Sciatic nerve (tissue), 2 donors: ENCODE measurements at regions not wholly inside any gene's neighbourhood (a gene's known extent, or its start where the extent isn't known, plus 50 kb on each side); places are given as distances from the start of the nearest gene placed in this dataset.

Experiments used
- ATAC-seq: fragments of 200-7000 bp; cut with Tn5 transposase; one replicate; pipeline ENCODE4 v1.9.1; 2020; ENCODE audit warnings: mild to moderate bottlenecking, moderate library complexity
- DNase-seq: peaks from one replicate; pipeline ENCODE4 v3.0.0-alpha.2; 2020; ENCODE audit warnings: low spot score
- intact Hi-C: fragments of 100-400 bp; cut with DNase I; formaldehyde crosslinking; loops from one replicate; pipeline ENCODE4 v1.14.2; 2022
- donor health status: DM: no; HTN: no; CAD: no.
- donor health status: DM: no; HTN: no; CAD: no.

GRCh38 chr5:67495072-67495471, 298.5 kb upstream of the CD180 start:
- peak; percentile 38 for ATAC-seq
- DNase-seq, result no peak
- intact Hi-C loops, result no loop called here

- intact Hi-C loops, result no loop called here
- ATAC-seq (peak; percentile 88), DNase-seq (peak; percentile 72)
Measured at GRCh38 chr5:67494186-67494855, 297.7 kb upstream of the CD180 start.

GRCh38 chr5:67493676-67494075, 297.1 kb upstream of the CD180 start:
- intact Hi-C loops, result no loop called here
- DNase-seq (no peak), ATAC-seq (peak; percentile 69)

- DNase-seq (no peak), ATAC-seq (no peak)
- intact Hi-C loops, result no loop called here
Measured at GRCh38 chr5:67490543-67491321, 294.1 kb upstream of the CD180 start.

- intact Hi-C loops, result no loop called here
- DNase-seq (no peak), ATAC-seq (no peak)
Measured at GRCh38 chr5:67488885-67489284, 292.3 kb upstream of the CD180 start.

DNA sequence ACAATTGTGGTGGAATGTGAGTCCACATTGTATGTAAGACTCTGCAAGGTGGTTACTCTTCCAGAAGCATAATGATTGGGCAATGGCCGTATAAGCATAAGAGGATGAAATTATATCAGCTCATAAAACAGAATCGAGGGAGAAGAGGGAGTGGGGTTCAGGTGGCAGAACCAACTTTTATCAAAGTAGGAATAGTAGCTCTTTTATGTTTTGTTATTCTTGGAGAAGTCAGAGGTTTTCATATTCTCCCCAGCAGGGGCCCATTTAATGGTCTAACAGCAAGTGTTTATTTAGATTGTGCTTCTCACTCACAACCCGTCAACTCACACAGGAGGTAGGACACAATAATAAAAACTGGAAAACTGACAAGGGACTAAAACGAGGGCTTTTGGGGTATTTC, 291.3 kb upstream of the CD180 start:
- DNase-seq (no peak), ATAC-seq (no peak)
- intact Hi-C loops, result no loop called here

- no peak for DNase-seq
- intact Hi-C loops, result no loop called here
- ATAC-seq, result no peak
Measured at GRCh38 chr5:67483453-67484030, 286.9 kb upstream of the CD180 start.

DNA sequence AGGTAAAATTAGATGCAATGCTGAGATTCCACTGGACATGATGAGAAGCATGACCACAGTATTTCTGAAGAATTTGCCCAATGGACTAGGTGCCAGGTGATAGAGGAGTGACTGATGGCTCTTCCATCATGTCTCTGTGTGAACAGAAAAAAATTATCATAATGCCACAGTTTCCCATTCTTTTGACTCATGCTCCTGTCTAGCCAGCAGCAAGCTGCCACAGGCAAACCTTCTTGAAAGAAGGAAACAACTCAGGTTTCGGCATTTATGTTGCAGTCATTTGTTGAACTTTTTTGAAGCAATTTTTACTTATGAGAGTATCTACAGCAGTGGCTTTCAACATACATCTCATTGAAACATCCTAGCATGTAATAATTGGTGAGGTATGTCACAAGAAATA, 284.8 kb upstream of the CD180 start:
- intact Hi-C loops, result no loop called here
- DNase-seq (no peak), ATAC-seq (no peak)

GRCh38 chr5:67478337-67478736, 281.7 kb upstream of the CD180 start:
- intact Hi-C loops, result no loop called here
- DNase-seq, result no peak
- no peak for ATAC-seq

DNA sequence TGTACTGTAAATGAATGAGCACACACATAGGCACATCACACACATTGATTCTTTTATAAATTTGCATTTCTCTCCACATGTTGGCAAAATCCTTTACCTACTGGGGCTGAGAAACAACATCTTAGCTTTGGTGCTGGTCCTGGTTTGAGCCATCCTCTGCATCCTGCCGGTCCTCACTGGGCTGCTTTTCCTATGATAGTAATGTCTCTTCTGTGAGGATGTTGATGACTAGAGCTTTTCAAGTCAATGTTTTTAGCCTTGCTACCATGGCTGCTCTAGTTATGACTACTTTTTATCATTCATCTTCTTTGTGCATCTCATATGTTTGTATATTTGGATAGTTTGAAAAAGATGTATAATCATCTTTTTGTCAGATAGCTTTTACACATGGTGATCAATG, 280.4 kb upstream of the CD180 start:
- no peak for DNase-seq
- ATAC-seq, result no peak
- intact Hi-C loops, result no loop called here

- intact Hi-C loops, result no loop called here
- no peak for DNase-seq
- no peak for ATAC-seq
Measured at GRCh38 chr5:67476531-67476930, 279.9 kb upstream of the CD180 start.

- intact Hi-C loops, result no loop called here
- DNase-seq (no peak), ATAC-seq (no peak)
Measured at GRCh38 chr5:67475489-67475888, 278.9 kb upstream of the CD180 start.

- no peak for DNase-seq
- ATAC-seq, result no peak
- intact Hi-C loops, result no loop called here
Measured at GRCh38 chr5:67474597-67475238, 278.1 kb upstream of the CD180 start.

DNA sequence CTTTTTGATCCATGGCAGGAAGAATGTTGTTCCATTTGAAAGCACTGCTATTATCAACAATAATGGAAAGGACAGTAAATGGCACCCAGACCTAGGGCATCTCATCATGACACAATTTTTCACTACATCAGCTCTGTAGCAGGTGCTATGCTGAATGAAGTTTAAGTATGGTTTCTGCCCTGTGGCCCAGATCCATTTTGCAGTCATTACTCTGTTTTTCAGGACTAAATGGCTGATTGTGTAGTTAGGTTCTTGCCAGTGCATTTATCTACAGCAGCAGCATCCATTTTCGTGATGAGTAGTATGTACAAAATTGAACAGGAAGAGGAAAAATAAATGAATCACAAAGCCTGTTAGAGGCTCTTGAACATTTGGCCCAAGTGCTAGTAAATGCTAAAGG, 270.5 kb upstream of the CD180 start:
- no peak for DNase-seq
- intact Hi-C loops, result no loop called here
- no peak for ATAC-seq

GRCh38 chr5:67465537-67466207, 269.1 kb upstream of the CD180 start:
- ATAC-seq (no peak), DNase-seq (no peak)
- intact Hi-C loops, result no loop called here

GRCh38 chr5:67462147-67462546, 265.5 kb upstream of the CD180 start:
- ATAC-seq (no peak), DNase-seq (no peak)
- intact Hi-C loops, result no loop called here

GRCh38 chr5:67459253-67459652, 262.7 kb upstream of the CD180 start:
- ATAC-seq, result no peak
- no peak for DNase-seq
- intact Hi-C loops, result no loop called here

- DNase-seq, result no peak
- ATAC-seq, result no peak
- intact Hi-C loops, result no loop called here
Measured at GRCh38 chr5:67455970-67456369, 259.4 kb upstream of the CD180 start.

- no peak for DNase-seq
- intact Hi-C loops, result no loop called here
- no peak for ATAC-seq
Measured at GRCh38 chr5:67454957-67455561, 258.5 kb upstream of the CD180 start.
